Endothelial cell of umbilical vein (primary cell): ENCODE measurements at regions not wholly inside any gene's neighbourhood (a gene's known extent, or its start where the extent isn't known, plus 50 kb on each side); places are given as distances from the start of the nearest gene placed in this dataset.

Experiments
- BruUV-seq: library from RNA; stranded (reverse); fragments of 400-500 nt; replicated peaks from 2 replicates; lab custom pipeline; 2021; lab: Mats Ljungman, UMichigan
- CTCF ChIA-PET: fragments of 300-600, 350-600 bp; sonication (Branson Sonifier 250); formaldehyde crosslinking; loops from one replicate; lab custom pipeline; 2021; ENCODE audit warnings: antibody characterized with exemption, inconsistent platforms; lab: Charles Lee
- POLR2A ChIA-PET: fragments of 300-600, 350-600 bp; sonication (Branson Sonifier 250); formaldehyde crosslinking; loops from one replicate; lab custom pipeline; 2021; ENCODE audit warnings: antibody characterized with exemption, inconsistent platforms; lab: Charles Lee
- DNase-seq: peaks from one replicate; pipeline ENCODE4 v3.0.0-alpha.2; 2011; ENCODE audit warnings: low read depth, low spot score
- FAIRE-seq: peaks from 2 replicates; lab custom pipeline; 2011; peaks lifted over from hg19 to GRCh38; lab: Jason Lieb, UNC
- H2AFZ ChIP-seq: 2 replicates; pipeline ENCODE4 v1.6.0; 2012; ENCODE audit warnings: low read depth, low read length, control low read depth, inconsistent platforms
- H3K27ac ChIP-seq: 2 replicates; pipeline ENCODE4 v1.5.1; 2011; ENCODE audit warnings: low read depth, mild to moderate bottlenecking, control low read depth, low read length, moderate library complexity; ENCODE audit not compliant: insufficient read depth
- H3K27me3 ChIP-seq, 2 experiments: 2 replicates each; pipeline versions ENCODE4 v1.6.0 to v1.6.1; 2011; ENCODE audit warnings: low read length in 2 of 2, mixed read lengths in 1 of 2; ENCODE audit not compliant: control insufficient read depth in 2 of 2, insufficient read depth in 2 of 2
- H3K36me3 ChIP-seq, 2 experiments: 2 replicates in 1 of 2; 3 replicates in 1 of 2; pipeline ENCODE4 v1.5.1; 2011; ENCODE audit warnings: low read length in 2 of 2, mild to moderate bottlenecking in 1 of 2, moderate library complexity in 1 of 2; ENCODE audit not compliant: control insufficient read depth in 2 of 2, insufficient read depth in 2 of 2; ENCODE audit errors: extremely low read depth in 1 of 2
- H3K4me1 ChIP-seq: 3 replicates; pipeline ENCODE4 v1.5.1; 2011; ENCODE audit warnings: mild to moderate bottlenecking, low read length; ENCODE audit not compliant: control insufficient read depth, insufficient read depth; ENCODE audit errors: extremely low read depth
- H3K4me2 ChIP-seq: 2 replicates; pipeline ENCODE4 v1.6.1; 2011; ENCODE audit warnings: low read length, control low read depth, mixed read lengths; ENCODE audit not compliant: insufficient read depth
- H3K4me3 ChIP-seq, 3 experiments: fragments of 200-600 bp in 1 of 3; sonication (generic), shearing (Covaris generic) in 1 of 3; replicated peaks in 1 of 3; 2 replicates each; pipeline ENCODE4 v1.5.1; 2011 to 2016; ENCODE audit warnings: control low read depth in 3 of 3, low read length in 3 of 3, mild to moderate bottlenecking in 2 of 3, inconsistent platforms in 1 of 3, low read depth in 1 of 3, moderate library complexity in 1 of 3; ENCODE audit not compliant: insufficient read depth in 1 of 3
- H3K79me2 ChIP-seq: 2 replicates; pipeline ENCODE4 v1.6.0; 2012; ENCODE audit warnings: low read length, inconsistent platforms; ENCODE audit not compliant: control insufficient read depth, insufficient read depth
- H3K9ac ChIP-seq: replicated peaks from 2 replicates; pipeline ENCODE3; 2011; ENCODE audit warnings: low read length, control low read depth; ENCODE audit not compliant: insufficient read depth; ENCODE audit errors: extremely low read depth
- H3K9me1 ChIP-seq: replicated peaks from 3 replicates; pipeline ENCODE4 v1.6.0; 2011; ENCODE audit warnings: mild to moderate bottlenecking, low read length; ENCODE audit not compliant: control insufficient read depth, insufficient read depth; ENCODE audit errors: extremely low read depth
- H3K9me3 ChIP-seq: replicated peaks from 2 replicates; pipeline ENCODE4 v1.5.1; 2012; ENCODE audit warnings: low read length, inconsistent platforms; ENCODE audit not compliant: control insufficient read depth, insufficient read depth
- H4K20me1 ChIP-seq: replicated peaks from 2 replicates; pipeline ENCODE3; 2011; ENCODE audit warnings: mild to moderate bottlenecking, low read length; ENCODE audit not compliant: control insufficient read depth, insufficient read depth; ENCODE audit errors: extremely low read depth
- CTCF ChIP-seq, 2 donors: IDR thresholded peaks; 1 replicate in 1 of 2; 2 replicates in 1 of 2; pipeline ENCODE4 v1.5.1; 2011; ENCODE audit warnings: low read length in 2 of 2, mild to moderate bottlenecking in 2 of 2, moderate library complexity in 2 of 2, control low read depth in 1 of 2, inconsistent platforms in 1 of 2, low read depth in 1 of 2; ENCODE audit not compliant: insufficient read depth in 1 of 2; ENCODE audit errors: extremely low read depth in 1 of 2
- EZH2 ChIP-seq: IDR thresholded peaks from 2 replicates; pipeline ENCODE4 v1.6.1; 2012; ENCODE audit warnings: borderline replicate concordance, low read depth, mild to moderate bottlenecking, moderate library complexity, low read length, inconsistent platforms; ENCODE audit not compliant: severe bottlenecking
- FOS ChIP-seq: IDR thresholded peaks from 2 replicates; pipeline ENCODE4 v1.6.1; 2011; ENCODE audit warnings: mild to moderate bottlenecking, low read length, moderate library complexity, borderline replicate concordance; ENCODE audit not compliant: insufficient read depth
- GATA2 ChIP-seq: IDR thresholded peaks from 2 replicates; pipeline ENCODE4 v1.7.0; 2011; ENCODE audit warnings: low read depth, mild to moderate bottlenecking, moderate library complexity, mixed read lengths, low read length; ENCODE audit not compliant: insufficient read length, insufficient read depth
- JUN ChIP-seq: IDR thresholded peaks from 2 replicates; pipeline ENCODE4 v1.6.1; 2011; ENCODE audit warnings: borderline replicate concordance, low read depth; ENCODE audit not compliant: insufficient read length, insufficient read depth
- MAX ChIP-seq: IDR thresholded peaks from 2 replicates; pipeline ENCODE4 v1.6.1; 2011; ENCODE audit not compliant: insufficient read depth, insufficient read length
- MYC ChIP-seq: IDR thresholded peaks from one replicate; pipeline ENCODE4 v1.6.1; 2011; ENCODE audit warnings: mild to moderate bottlenecking, low read depth, low read length
- POLR2A ChIP-seq: IDR thresholded peaks from 2 replicates; pipeline ENCODE4 v1.6.1; 2012; ENCODE audit warnings: low read depth, mild to moderate bottlenecking, control low read depth, low read length
- POLR2AphosphoS5 ChIP-seq: IDR thresholded peaks from 2 replicates; pipeline ENCODE4 v1.6.1; 2012; ENCODE audit warnings: low read depth, mild to moderate bottlenecking, control low read depth, low read length, moderate library complexity; ENCODE audit not compliant: insufficient read depth
- dilution Hi-C: fragments of 300-500 bp; cut with MboI; formaldehyde crosslinking; loops from one replicate; pipeline ENCODE4 v1.15.0; 2019; ENCODE audit warnings: low sequenced_read_pairs; ENCODE audit not compliant: extremely low pct_ligation_motif_present
- intact Hi-C: fragments of 100-400 bp; cut with micrococcal nuclease; formaldehyde crosslinking; loops from one replicate; pipeline ENCODE4 v1.10.0; 2022

DNA sequence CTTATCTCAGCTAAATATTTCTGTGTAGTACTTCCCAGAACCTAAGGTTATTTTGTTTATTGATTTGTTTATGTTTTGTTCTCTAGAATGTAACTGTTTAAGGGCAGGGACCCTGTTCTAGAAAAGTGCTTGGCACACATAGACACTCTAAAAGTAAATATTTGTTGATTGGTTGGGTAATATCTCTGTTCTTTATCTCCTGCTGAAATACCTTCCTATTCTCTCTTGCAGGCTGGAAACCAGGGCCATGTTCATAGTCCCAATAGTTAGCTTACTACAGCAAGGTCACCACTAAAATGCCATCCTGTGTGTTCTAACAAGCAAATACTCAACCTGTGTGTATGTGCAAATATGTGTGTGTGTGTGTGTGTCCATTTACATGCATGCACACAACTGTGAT, 375.6 kb upstream of the MEIS1 start:
- H3K27me3 ChIP-seq = no peaks in the 10 kb centered on the region
- POLR2A ChIA-PET = no interaction called here
- H3K4me3 ChIP-seq = no peak overlapping the region
- no peak for DNase-seq
- H3K9me3 ChIP-seq = no peaks in the 10 kb centered on the region
- no peaks in the 10 kb centered on the region for H3K4me1 ChIP-seq
- H3K36me3 ChIP-seq = no peaks in the 10 kb centered on the region
- BruUV-seq = no TSS peak
- CTCF ChIA-PET = no interaction called here
- no peaks in the 10 kb centered on the region for H3K79me2 ChIP-seq
- no peaks in the 10 kb centered on the region for H4K20me1 ChIP-seq
- no peak for TF ChIP-seq GATA2
- TF ChIP-seq POLR2A = no peak
- TF ChIP-seq EZH2 = no peak
- TF ChIP-seq JUN = no peak
- no peak for TF ChIP-seq CTCF (IDR thresholded peaks at IDR 0.05; ENCODE audit: extremely low read depth in 1 of 2, insufficient read depth in 1 of 2, low read depth in 1 of 2, low read length in 2 of 2)
- TF ChIP-seq FOS = no peak
- no peak overlapping the region for H3K9ac ChIP-seq
- H2AFZ ChIP-seq = no peak overlapping the region
- no peak overlapping the region for H3K4me2 ChIP-seq
- H3K27ac ChIP-seq = no peak overlapping the region
- intact Hi-C loops (no loop called here), dilution Hi-C loops (no loop called here)
- H3K9me1 ChIP-seq = no peaks in the 10 kb centered on the region
- FAIRE-seq = no peak

DNA sequence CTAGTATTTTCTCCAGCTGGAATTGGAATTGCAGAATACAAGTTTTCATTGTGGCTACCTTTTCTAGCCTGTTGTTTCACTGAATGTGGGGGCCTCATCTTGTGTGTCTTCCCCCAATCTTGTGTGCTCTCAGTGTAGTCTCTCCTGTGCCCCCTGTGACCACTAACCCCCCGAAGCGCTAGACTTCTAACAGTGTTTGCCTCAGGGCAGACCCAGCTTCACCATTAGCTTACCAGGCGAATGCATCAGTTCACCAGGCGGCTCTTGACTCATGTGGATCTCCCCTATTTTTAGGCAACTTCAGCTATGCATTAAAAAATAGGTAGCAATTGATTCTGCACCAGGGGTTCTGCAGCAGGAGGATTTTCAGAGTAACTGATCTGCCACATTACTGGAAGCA, 376.2 kb upstream of the MEIS1 start:
- TF ChIP-seq POLR2AphosphoS5 (no peak), EZH2 (no peak), FOS (no peak), MAX (no peak), CTCF (IDR thresholded peaks at IDR 0.05; ENCODE audit: extremely low read depth in 1 of 2, insufficient read depth in 1 of 2, low read depth in 1 of 2, low read length in 2 of 2) (no peak), MYC (no peak), GATA2 (no peak)
- dilution Hi-C loops = no loop called here
- no peaks in the 10 kb centered on the region for H3K27me3 ChIP-seq
- no TSS peak for BruUV-seq
- no peak overlapping the region for H2AFZ ChIP-seq
- no peaks in the 10 kb centered on the region for H4K20me1 ChIP-seq
- H3K9me1 ChIP-seq = no peaks in the 10 kb centered on the region
- no peak overlapping the region for H3K27ac ChIP-seq
- no peaks in the 10 kb centered on the region for H3K79me2 ChIP-seq
- CTCF ChIA-PET = no interaction called here
- H3K9ac ChIP-seq = no peak overlapping the region
- no peak for DNase-seq
- H3K4me1 ChIP-seq = no peaks in the 10 kb centered on the region
- H3K9me3 ChIP-seq = no peaks in the 10 kb centered on the region
- POLR2A ChIA-PET = no interaction called here
- H3K4me2 ChIP-seq = no peak overlapping the region
- no peak for FAIRE-seq
- no peak overlapping the region for H3K4me3 ChIP-seq
- intact Hi-C loops = no loop called here
- H3K36me3 ChIP-seq = no peaks in the 10 kb centered on the region
